ENCODE measurements at regions not wholly inside any gene's neighbourhood (a gene's known extent, or its start where the extent isn't known, plus 50 kb on each side); places are given as distances from the start of the nearest gene placed in this dataset.
A peak's percentile ranks its signal among the peaks of the same experiment; 100 is the strongest.

DNA sequence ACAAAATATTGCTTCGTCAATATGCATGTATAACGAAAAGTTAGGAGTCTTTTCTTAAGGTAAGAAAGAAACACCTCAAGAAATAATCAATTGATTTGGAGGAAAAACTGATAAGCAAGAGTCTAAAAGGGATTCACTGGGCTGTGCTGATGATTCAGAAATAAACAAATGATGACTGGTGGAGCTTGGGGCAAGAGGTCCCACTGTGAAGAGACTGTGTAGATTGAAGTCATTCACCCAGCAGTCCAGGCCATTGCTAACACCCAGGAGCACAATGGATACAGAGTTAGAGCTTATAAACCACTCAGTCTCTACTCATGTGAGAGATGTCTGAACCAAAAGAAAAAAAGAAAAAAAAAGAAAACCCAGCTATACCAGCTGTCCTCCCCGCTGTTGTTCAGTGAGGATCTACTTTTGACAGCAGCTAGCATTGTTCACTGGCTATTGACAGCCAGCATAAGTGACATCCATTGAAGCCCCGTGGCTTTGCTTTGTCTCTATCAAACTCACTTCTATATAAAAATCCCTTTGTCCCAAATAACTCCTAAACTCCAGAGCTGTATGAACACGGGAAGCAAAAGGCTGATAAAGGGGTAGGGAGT, 255.5 kb downstream of the KCTD12 start:
- H3K4me1 ChIP-seq: peaks cover 4% of the 10 kb centered on the region; the same call in 1 of the 2 replicates
- TF ChIP-seq, protein P1, sequence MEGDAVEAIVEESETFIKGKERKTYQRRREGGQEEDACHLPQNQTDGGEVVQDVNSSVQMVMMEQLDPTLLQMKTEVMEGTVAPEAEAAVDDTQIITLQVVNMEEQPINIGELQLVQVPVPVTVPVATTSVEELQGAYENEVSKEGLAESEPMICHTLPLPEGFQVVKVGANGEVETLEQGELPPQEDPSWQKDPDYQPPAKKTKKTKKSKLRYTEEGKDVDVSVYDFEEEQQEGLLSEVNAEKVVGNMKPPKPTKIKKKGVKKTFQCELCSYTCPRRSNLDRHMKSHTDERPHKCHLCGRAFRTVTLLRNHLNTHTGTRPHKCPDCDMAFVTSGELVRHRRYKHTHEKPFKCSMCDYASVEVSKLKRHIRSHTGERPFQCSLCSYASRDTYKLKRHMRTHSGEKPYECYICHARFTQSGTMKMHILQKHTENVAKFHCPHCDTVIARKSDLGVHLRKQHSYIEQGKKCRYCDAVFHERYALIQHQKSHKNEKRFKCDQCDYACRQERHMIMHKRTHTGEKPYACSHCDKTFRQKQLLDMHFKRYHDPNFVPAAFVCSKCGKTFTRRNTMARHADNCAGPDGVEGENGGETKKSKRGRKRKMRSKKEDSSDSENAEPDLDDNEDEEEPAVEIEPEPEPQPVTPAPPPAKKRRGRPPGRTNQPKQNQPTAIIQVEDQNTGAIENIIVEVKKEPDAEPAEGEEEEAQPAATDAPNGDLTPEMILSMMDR (IDR thresholded peaks at IDR 0.05; ENCODE audit: low read depth, low read length): no peak

DNA sequence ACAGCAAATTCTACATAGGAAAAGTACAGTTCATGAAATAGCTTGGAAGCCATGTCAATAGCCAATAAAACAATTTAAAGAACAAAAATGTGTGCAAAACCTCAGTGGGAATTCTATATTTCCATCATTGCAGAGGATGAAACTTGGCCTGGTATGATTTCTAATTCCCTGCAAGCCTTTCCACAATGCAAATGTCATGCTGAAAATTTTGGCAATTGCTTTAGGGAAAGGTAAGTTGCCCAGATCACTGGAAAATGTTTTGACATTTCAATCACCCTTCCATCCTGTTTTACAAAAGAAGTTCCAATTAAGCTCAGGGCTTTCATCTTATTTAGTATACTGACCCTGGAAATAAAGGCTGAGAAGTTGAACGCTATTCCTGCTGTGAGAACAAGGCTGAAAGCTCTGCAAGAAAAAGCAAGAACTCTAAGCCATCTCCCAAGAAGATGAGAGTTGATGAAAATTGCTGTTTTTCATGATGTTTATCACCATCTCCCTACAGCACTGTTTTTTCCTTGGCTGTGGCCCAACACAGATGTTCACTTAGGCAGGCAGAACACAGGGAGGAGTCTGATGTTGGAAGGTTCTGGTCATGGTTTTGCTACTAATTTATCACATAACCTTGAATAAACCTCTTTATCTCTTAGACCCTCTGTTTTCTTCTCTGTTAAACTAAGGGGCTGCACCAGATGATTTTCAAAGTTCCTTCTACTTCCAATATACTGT, 263.7 kb downstream of the KCTD12 start:
- Histone ChIP-seq H3K27me3 (no peaks in the 10 kb centered on the region), H3K4me3 (ENCODE audit: low read depth, low read length) (no peak overlapping the region), H3K9me3 (no peaks in the 10 kb centered on the region), H3K36me3 (no peaks in the 10 kb centered on the region), H3K4me1 (no peaks in the 10 kb centered on the region; the same call in 1 of the 2 replicates)
- peak; percentile 63 for DNase-seq
- TF ChIP-seq, protein P1 (IDR thresholded peaks at IDR 0.05; ENCODE audit: low read depth, low read length): no peak

More for the DNA sequence above, 255.5 kb downstream of the KCTD12 start:
- Histone ChIP-seq H3K27me3 (no peaks in the 10 kb centered on the region), H3K4me3 (ENCODE audit: low read depth, low read length) (no peak overlapping the region), H3K36me3 (no peaks in the 10 kb centered on the region), H3K9me3 (no peaks in the 10 kb centered on the region)
- DNase-seq: no peak

DNA sequence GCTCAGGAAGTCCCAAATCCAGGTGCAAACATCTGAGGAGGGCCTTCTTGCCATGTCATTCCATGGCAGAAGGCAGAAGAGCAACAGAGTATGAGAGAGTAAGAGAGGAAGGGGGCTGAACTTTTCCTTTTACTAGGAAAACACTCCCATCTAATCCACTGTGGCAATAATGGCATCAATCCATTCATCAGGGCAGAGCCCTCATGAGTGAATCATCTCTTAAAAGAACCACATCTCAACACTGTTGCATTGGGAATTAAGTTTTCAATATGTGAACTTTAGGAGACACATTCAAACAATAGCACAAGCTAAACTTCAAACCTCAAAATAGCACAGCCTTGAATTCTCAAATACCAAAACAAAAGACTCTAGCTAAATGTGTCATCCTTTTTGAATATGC, 264.5 kb downstream of the KCTD12 start:
- TF ChIP-seq, protein P1 (IDR thresholded peaks at IDR 0.05; ENCODE audit: low read depth, low read length): no peak
- no peaks in the 10 kb centered on the region; the same call in 1 of the 2 replicates for H3K4me1 ChIP-seq
- no peak for DNase-seq
- no peaks in the 10 kb centered on the region for H3K9me3 ChIP-seq
- H3K27me3 ChIP-seq: no peaks in the 10 kb centered on the region
- H3K36me3 ChIP-seq: no peaks in the 10 kb centered on the region
- H3K4me3 ChIP-seq (ENCODE audit: low read depth, low read length): no peak overlapping the region

DNA sequence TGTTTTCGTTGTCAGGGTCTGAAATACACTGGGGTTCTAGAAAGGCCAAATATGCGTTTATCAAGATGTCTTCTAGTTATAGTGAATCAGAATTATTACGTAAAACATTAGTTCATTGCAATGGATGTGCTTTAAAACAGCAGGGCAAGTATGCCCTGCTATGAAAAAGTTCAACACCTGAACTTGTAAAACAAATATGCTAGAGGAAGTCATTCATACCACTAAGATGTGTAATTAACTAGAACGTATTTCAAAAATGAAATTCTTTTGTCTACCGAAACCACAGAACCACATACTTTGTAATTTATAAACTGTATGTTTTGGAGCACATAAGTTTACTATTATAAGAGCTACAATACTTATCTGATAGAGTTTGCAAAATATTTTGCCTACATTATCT, 266.2 kb downstream of the KCTD12 start:
- no peak for DNase-seq
- TF ChIP-seq, protein P1 (IDR thresholded peaks at IDR 0.05; ENCODE audit: low read depth, low read length): no peak
- no peaks in the 10 kb centered on the region for H3K27me3 ChIP-seq
- H3K4me3 ChIP-seq (ENCODE audit: low read depth, low read length): no peak overlapping the region
- H3K4me1 ChIP-seq: no peaks in the 10 kb centered on the region; the same call in 1 of the 2 replicates
- H3K9me3 ChIP-seq: no peaks in the 10 kb centered on the region
- H3K36me3 ChIP-seq: no peaks in the 10 kb centered on the region

DNA sequence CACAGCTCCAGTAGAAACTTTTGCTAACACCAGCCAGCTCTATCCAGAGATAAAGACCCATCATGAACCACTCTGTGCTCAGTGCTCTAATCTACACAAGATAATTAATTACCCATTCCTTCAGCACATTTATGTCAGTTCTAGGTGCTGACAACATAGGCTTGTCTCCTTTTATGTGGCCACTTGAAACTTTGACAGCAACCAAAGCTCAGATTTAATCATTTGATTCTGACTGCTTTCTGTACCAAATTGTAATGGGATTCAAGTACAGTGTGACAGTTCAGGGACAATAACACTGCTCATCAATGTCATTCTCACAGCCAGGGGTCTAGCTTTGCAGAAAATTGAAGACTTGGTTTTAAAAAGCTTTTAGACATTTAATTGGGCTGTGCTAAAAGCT, 266.6 kb downstream of the KCTD12 start:
- TF ChIP-seq, protein P1 (IDR thresholded peaks at IDR 0.05; ENCODE audit: low read depth, low read length): no peak

More for the DNA sequence above, 266.6 kb downstream of the KCTD12 start:
- no peaks in the 10 kb centered on the region for H3K36me3 ChIP-seq
- no peaks in the 10 kb centered on the region; the same call in 1 of the 2 replicates for H3K4me1 ChIP-seq
- H3K27me3 ChIP-seq: no peaks in the 10 kb centered on the region
- no peak overlapping the region for H3K4me3 ChIP-seq (ENCODE audit: low read depth, low read length)
- no peaks in the 10 kb centered on the region for H3K9me3 ChIP-seq
- no peak for DNase-seq
